ENCODE measurements at regions not wholly inside any gene's neighbourhood (a gene's known extent, or its start where the extent isn't known, plus 50 kb on each side); places are given as distances from the start of the nearest gene placed in this dataset.
"Not testable (repeated sequence)": the region's sequence is repeated elsewhere in the genome, so short reads cannot be mapped to it uniquely, and the experiment has no call there.

DNA sequence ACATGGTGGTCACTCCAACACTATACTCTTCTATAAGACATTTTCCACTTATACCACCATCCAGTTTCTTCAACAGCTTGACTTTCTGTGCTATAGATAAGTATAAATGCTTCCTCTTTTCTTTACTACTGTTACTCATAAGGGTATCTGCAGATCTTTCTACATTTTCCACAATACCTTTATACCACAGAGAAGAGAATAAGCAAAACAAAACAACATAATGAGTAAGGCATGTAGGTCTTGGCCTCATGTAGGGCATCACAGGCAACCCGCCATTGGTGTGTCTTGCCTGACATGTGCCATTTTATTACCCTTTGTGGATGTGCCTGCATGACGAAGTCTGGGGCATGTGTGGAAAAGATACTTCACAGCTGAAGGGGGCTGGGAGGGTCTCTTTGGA is 265.3 kb upstream of the STARD13 start:
- no peak overlapping the region for H3K27ac Mint-ChIP-seq
- H3K4me3 Mint-ChIP-seq: no peak overlapping the region
- ATAC-seq: no peak
- H3K27me3 Mint-ChIP-seq: no peaks in the 10 kb centered on the region
- peaks cover 2% of the 10 kb centered on the region for H3K4me1 Mint-ChIP-seq
- no peaks in the 10 kb centered on the region for H3K36me3 Mint-ChIP-seq (ENCODE audit: low read depth)
- no peaks in the 10 kb centered on the region for H3K9me3 ChIP-seq (ENCODE audit: control insufficient read depth, low read length, poor library complexity, severe bottlenecking)
- no peak for DNase-seq

DNA sequence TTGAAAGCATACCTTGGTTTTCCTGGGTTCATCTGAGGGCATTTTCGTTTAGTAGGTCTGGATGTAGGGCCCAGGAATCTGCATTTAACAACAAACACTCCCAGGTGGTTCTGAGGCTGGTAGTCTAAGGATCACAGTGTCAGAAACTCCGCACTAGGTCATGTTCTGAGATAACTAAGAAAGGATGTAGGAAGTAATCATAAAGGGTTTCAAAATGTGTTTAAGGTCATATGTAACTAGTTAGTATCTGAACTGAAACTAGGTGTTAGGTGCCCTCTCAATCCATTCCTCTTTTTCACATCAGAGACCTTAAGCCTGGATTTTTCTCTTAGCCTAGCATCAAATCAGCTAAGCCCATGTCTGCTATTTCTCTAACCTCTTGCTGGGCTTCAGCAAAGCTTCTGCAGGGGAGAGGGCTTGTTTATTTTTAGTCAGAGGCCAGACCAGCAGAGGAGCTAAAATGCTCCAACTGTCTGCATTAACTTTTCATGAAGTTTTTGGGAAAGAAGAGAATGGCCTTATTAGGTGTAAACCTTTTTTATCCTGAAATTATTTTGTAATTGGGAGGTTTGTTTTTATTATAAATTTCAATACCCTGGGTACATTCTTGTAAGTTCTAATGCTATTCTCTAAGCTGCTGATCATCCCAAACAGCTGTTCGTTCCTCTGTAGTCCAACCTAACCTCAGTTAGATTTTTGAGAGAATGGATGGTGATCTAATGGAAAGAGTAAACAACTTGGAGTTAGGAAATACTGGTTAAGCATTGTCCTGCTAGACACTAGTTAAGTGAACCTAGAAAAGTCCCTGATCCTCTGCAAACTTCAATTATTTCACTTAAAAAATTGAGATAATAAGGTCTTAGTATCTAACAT is 262.8 kb upstream of the RFC3 start:
- H3K9me3 ChIP-seq (ENCODE audit: control insufficient read depth, low read length, poor library complexity, severe bottlenecking): no peaks in the 10 kb centered on the region
- no peaks in the 10 kb centered on the region for H3K4me1 Mint-ChIP-seq
- no peak for DNase-seq
- H3K4me3 Mint-ChIP-seq: no peak overlapping the region
- H3K36me3 Mint-ChIP-seq (ENCODE audit: low read depth): no peaks in the 10 kb centered on the region
- ATAC-seq: no peak
- H3K27me3 Mint-ChIP-seq: peaks cover 8% of the 10 kb centered on the region
- no peak overlapping the region for H3K27ac Mint-ChIP-seq

DNA sequence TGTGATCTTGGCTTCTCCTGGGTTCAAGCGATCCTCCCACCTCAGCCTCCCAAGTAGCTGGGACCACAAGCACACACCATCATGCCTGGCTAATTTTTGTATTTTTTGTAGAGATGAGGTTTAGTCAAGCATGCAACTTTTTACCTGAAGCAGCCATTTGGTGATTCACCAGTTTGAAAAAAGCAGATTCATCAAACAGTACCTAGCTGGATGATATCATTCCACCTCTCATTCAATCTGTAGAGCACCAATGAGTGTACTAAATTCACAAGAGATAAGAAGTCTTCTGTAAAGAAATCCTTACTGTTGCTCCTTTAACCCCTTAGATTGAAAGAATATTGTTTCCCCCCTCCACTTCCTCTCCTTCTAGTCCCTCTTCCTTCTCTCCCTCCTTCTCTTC is 261.1 kb upstream of the RFC3 start:
- H3K4me1 Mint-ChIP-seq: no peaks in the 10 kb centered on the region
- DNase-seq: no peak
- no peaks in the 10 kb centered on the region for H3K36me3 Mint-ChIP-seq (ENCODE audit: low read depth)
- H3K27me3 Mint-ChIP-seq: peaks cover 12% of the 10 kb centered on the region
- no peaks in the 10 kb centered on the region for H3K9me3 ChIP-seq (ENCODE audit: control insufficient read depth, low read length, poor library complexity, severe bottlenecking)
- no peak for ATAC-seq
- H3K27ac Mint-ChIP-seq: no peak overlapping the region
- H3K4me3 Mint-ChIP-seq: no peak overlapping the region

DNA sequence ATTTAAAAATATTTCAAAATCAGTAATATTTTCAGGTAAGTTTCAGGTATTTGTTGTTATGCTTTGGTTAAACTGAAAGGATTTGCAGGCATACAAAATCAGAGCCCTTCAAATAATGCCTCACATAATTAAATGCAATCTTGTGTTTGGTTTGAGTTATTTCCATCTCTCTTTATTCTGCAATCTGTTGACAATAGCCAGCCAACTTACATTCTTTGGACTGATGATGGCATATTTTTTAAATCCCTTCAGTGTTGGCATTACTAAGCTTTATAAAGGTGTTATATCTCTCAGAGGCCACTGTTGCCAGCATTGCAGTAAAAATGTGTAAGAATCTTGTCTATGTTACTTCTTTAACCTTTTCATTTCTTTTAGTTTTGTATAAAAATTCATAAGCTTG is 257.2 kb upstream of the RFC3 start:
- H3K4me3 Mint-ChIP-seq: no peak overlapping the region
- peaks cover 1% of the 10 kb centered on the region for H3K4me1 Mint-ChIP-seq
- no peaks in the 10 kb centered on the region for H3K9me3 ChIP-seq (ENCODE audit: control insufficient read depth, low read length, poor library complexity, severe bottlenecking)
- DNase-seq (no peak), ATAC-seq (no peak)
- H3K27me3 Mint-ChIP-seq: peaks cover 12% of the 10 kb centered on the region
- no peak overlapping the region for H3K27ac Mint-ChIP-seq
- H3K36me3 Mint-ChIP-seq (ENCODE audit: low read depth): no peaks in the 10 kb centered on the region

DNA sequence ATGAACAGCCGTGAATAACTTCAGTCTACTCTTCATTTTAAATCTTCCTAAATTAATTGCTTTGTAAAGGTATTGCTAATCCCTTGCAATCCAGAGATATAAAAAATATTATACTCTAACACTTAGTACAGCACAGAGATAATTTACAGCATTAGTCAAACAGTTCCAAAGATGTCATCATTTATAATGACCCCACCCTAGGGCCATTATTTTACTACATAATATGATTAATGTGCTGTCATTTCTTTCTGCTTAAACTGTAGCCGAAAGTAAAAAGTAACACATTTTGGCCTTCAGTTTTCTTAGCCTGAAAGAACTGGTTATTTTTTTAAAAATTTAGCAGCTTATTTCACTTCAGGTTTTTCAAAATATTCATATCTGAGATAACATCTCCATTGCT is 256.3 kb upstream of the RFC3 start:
- DNase-seq (no peak), ATAC-seq (no peak)
- Mint-ChIP-seq H3K27ac (no peak overlapping the region), H3K27me3 (peaks cover 12% of the 10 kb centered on the region), H3K36me3 (ENCODE audit: low read depth) (no peaks in the 10 kb centered on the region), H3K4me3 (no peak overlapping the region), H3K4me1 (peaks cover 3% of the 10 kb centered on the region)
- H3K9me3 ChIP-seq (ENCODE audit: control insufficient read depth, low read length, poor library complexity, severe bottlenecking): no peaks in the 10 kb centered on the region

DNA sequence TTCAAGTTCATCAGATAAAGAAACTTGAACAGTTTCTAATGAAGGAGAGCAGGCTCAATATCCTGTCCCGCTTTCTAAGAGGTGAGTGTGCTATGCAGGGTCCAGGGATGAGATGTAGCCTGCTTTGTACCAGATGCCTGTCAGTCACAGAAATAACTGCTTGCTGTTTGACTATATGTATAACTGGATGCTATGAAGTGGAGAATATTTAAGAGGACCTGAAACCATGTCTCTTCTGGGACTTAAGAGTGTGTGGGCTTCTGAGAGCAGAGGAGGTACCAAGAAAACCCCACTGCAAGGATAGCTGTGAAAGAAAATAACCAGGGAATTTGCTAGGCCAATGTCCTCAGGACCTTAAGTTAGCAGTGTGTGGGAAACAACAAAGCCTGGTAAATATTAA is 246.3 kb upstream of the RFC3 start:
- ATAC-seq: no peak

DNA sequence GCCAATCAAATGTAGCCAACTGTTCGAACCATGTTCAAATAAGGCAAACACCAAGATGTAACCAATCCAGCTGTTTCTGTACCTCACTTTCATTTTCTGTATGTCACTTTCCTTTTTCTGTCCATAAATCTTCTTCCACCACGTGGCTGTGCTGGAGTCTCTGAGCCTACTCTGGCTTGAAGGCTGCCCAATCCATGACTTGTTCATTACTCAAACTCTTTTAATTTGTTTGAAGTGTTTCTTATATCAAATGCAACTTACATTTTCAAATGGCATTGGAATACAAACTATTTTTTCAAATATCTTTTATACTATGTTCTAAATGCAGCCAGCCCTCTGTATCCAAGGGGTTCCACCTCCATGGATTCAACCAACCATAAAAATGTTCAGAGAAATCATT is 245.6 kb upstream of the RFC3 start:
- not testable (repeated sequence) for H3K27me3 Mint-ChIP-seq; H3K4me3 Mint-ChIP-seq; H3K36me3 Mint-ChIP-seq (ENCODE audit: low read depth); ATAC-seq; DNase-seq; H3K9me3 ChIP-seq (ENCODE audit: control insufficient read depth, low read length, poor library complexity, severe bottlenecking); H3K27ac Mint-ChIP-seq; H3K4me1 Mint-ChIP-seq

More for the DNA sequence above, 246.3 kb upstream of the RFC3 start:
- Mint-ChIP-seq H3K27ac (no peak overlapping the region), H3K36me3 (ENCODE audit: low read depth) (no peaks in the 10 kb centered on the region), H3K27me3 (peaks cover 5% of the 10 kb centered on the region), H3K4me1 (no peaks in the 10 kb centered on the region), H3K4me3 (no peak overlapping the region)
- no peaks in the 10 kb centered on the region for H3K9me3 ChIP-seq (ENCODE audit: control insufficient read depth, low read length, poor library complexity, severe bottlenecking)
- DNase-seq: no peak

DNA sequence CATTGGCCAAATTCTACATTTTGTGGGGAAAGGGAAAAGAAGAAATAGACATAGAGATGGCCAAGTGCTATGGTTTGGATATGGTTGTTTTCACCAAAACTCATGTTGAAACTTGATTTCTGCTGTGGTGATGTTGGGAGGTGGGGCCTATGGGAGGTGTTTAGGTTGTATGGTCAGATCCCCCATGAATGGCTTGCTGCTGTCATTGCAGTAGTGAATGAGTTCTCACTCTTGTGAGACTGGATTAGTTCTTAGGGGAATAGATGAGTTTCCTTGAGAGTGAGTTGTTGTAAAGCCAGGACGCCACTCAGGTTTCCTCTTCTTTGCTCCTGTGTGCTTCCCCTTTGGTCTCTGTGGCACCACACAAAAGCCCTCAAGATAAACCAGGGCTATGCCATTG is 242.6 kb upstream of the RFC3 start:
- Mint-ChIP-seq H3K27me3 (peaks cover 10% of the 10 kb centered on the region), H3K27ac (no peak overlapping the region), H3K4me1 (no peaks in the 10 kb centered on the region), H3K36me3 (ENCODE audit: low read depth) (no peaks in the 10 kb centered on the region), H3K4me3 (no peak overlapping the region)
- DNase-seq (no peak), ATAC-seq (no peak)
- H3K9me3 ChIP-seq (ENCODE audit: control insufficient read depth, low read length, poor library complexity, severe bottlenecking): no peaks in the 10 kb centered on the region

DNA sequence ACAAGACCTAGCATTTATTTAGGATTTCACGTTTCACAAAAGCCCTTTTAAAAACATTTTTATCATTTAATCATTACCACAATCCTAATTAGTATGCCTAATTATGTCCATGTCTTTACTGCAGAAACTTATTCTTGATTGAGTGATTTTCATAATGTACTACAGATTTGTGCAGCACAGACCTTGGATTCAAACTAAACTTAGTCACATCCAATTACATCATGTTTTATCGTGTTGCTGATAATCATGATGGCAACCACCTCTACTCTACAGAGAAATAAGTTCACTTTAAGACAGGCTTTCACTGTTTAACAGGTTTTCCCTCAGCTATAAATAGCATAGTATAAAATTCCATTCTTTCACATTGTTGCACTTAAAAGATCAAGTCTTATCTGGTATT is 240.9 kb upstream of the RFC3 start:
- no peaks in the 10 kb centered on the region for H3K9me3 ChIP-seq (ENCODE audit: control insufficient read depth, low read length, poor library complexity, severe bottlenecking)
- ATAC-seq (no peak), DNase-seq (no peak)
- no peak overlapping the region for H3K4me3 Mint-ChIP-seq
- no peaks in the 10 kb centered on the region for H3K4me1 Mint-ChIP-seq
- H3K27me3 Mint-ChIP-seq: peaks cover 10% of the 10 kb centered on the region
- no peak overlapping the region for H3K27ac Mint-ChIP-seq
- no peaks in the 10 kb centered on the region for H3K36me3 Mint-ChIP-seq (ENCODE audit: low read depth)

DNA sequence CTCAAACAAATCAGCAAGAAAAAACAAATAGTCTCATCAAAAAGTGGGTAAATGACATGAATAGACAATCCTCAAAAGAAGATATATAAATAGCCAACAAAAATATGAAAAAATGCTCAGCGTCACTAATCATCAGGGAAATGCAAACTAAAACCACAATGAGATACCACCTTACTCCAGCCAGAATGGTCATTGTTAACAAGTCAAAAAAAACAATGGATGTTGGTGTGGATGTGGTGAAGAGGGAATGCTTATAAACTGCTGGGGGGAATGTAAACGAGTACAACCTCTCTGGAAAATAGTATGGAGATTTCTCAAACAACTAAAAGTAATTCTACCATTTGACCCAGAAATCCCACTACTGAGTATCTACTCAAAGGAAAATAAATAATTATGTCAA is 239.2 kb upstream of the RFC3 start:
- DNase-seq (no peak), ATAC-seq (no peak)
- Mint-ChIP-seq H3K4me1 (no peaks in the 10 kb centered on the region), H3K27me3 (peaks cover 10% of the 10 kb centered on the region), H3K36me3 (ENCODE audit: low read depth) (no peaks in the 10 kb centered on the region), H3K4me3 (no peak overlapping the region), H3K27ac (no peak overlapping the region)
- no peaks in the 10 kb centered on the region for H3K9me3 ChIP-seq (ENCODE audit: control insufficient read depth, low read length, poor library complexity, severe bottlenecking)

DNA sequence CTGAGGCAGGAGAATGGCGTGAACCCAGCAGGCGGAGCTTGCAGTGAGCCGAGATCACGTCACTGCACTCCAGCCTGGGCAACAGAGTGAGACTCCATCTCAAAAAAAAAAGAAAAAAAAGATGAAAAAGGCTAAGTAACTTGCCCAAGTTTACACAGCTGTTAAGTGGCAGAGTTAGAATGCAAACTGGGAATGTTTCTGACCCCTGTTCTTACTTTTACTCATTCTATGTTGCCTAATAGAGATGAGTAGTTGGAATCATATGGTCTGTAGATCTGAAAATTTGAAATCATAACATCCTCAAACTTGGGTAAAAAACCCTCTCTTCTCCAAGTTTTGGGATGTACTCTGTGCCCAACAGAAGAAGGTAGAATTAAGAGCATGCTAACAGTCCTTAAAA is 235.8 kb upstream of the RFC3 start:
- DNase-seq (no peak), ATAC-seq (no peak)
- no peaks in the 10 kb centered on the region for H3K4me1 Mint-ChIP-seq
- no peak overlapping the region for H3K4me3 Mint-ChIP-seq
- H3K9me3 ChIP-seq (ENCODE audit: control insufficient read depth, low read length, poor library complexity, severe bottlenecking): no peaks in the 10 kb centered on the region
- peaks cover 5% of the 10 kb centered on the region for H3K27me3 Mint-ChIP-seq
- H3K27ac Mint-ChIP-seq: no peak overlapping the region
- H3K36me3 Mint-ChIP-seq (ENCODE audit: low read depth): no peaks in the 10 kb centered on the region

DNA sequence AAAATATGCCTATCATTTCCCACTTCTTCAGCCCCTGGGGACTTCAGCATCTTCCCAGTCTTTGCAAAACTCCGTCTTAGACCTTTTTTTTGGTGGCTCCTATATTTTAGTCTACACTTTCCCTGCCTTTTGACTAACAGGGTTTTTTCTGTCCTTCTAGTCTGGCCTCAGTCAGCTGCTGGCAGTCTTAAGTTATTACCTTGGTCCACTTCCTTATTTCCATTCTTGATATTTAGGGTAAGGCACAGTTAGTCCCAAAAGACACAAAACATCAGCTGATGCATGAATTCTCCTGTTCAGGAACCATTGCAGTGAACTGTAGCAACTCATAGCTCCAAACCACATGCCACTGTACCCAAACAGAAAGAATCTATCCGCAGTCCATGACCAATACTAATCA is 234.6 kb upstream of the RFC3 start:
- H3K36me3 Mint-ChIP-seq (ENCODE audit: low read depth): no peaks in the 10 kb centered on the region

DNA sequence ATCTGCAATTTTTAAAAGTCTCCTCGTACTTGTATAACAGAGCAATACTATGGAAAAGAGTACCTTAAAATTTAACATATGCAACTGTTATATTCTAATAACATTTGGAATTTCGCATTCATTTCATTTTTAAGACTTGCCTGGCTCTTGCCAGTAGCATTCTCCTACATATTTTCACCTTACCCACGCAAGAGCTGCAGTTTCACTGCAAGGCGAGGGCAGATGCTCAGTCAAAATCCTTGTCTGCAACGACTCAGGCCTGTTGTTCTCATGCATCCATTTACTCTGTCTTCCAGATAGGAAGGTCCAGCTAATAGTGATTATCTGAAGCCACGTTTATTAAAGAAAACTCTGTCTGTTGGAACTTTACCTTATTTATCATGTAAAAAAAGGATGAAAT is 227.0 kb upstream of the RFC3 start:
- no peak overlapping the region for H3K27ac Mint-ChIP-seq
- no peaks in the 10 kb centered on the region for H3K4me1 Mint-ChIP-seq

More for the DNA sequence above, 234.6 kb upstream of the RFC3 start:
- no peak overlapping the region for H3K27ac Mint-ChIP-seq
- H3K9me3 ChIP-seq (ENCODE audit: control insufficient read depth, low read length, poor library complexity, severe bottlenecking): no peaks in the 10 kb centered on the region
- ATAC-seq (no peak), DNase-seq (no peak)
- H3K27me3 Mint-ChIP-seq: peaks cover 3% of the 10 kb centered on the region
- no peaks in the 10 kb centered on the region for H3K4me1 Mint-ChIP-seq
- H3K4me3 Mint-ChIP-seq: no peak overlapping the region

DNA sequence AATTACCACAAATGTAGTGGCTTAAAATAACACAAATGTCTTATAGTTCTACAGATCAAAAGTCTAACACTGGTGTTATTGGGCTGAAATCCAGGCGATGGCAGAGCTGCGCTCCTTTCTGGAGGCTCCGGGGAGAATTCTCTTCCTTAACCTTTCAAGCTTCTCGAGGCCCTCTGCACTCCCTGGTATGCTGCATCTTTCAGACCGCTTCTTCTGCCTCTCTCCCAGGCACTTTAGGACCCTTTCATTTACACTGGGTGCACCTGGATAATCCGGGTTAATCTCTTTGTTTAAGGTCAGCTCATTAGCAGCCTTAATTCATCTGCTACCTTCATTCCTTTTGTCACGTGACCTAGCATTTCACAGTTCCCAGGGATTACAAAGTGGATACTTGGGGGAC is 211.3 kb upstream of the RFC3 start:
- H3K4me3 Mint-ChIP-seq: no peak overlapping the region
- no peaks in the 10 kb centered on the region for H3K27me3 Mint-ChIP-seq
- peaks cover 12% of the 10 kb centered on the region for H3K4me1 Mint-ChIP-seq
- no peaks in the 10 kb centered on the region for H3K9me3 ChIP-seq (ENCODE audit: control insufficient read depth, low read length, poor library complexity, severe bottlenecking)
- H3K36me3 Mint-ChIP-seq (ENCODE audit: low read depth): peaks cover under 1% of the 10 kb centered on the region
- no peak overlapping the region for H3K27ac Mint-ChIP-seq
- DNase-seq (no peak), ATAC-seq (no peak)

More for the DNA sequence above, 227.0 kb upstream of the RFC3 start:
- H3K36me3 Mint-ChIP-seq (ENCODE audit: low read depth): no peaks in the 10 kb centered on the region
- H3K27me3 Mint-ChIP-seq: no peaks in the 10 kb centered on the region
- DNase-seq: no peak
- H3K9me3 ChIP-seq (ENCODE audit: control insufficient read depth, low read length, poor library complexity, severe bottlenecking): no peaks in the 10 kb centered on the region
- H3K4me3 Mint-ChIP-seq: no peak overlapping the region
- no peak for ATAC-seq

Data from T-helper 17 cell (primary cell).